HL-60 (cell line): ENCODE measurements at regions not wholly inside any gene's neighbourhood (a gene's known extent, or its start where the extent isn't known, plus 50 kb on each side); places are given as distances from the start of the nearest gene placed in this dataset.

Experiments
- GABPA ChIP-seq: IDR thresholded peaks from 2 replicates; pipeline ENCODE4 v1.6.1; 2012; ENCODE audit warnings: low read depth
- POLR2AphosphoS5 ChIP-seq: IDR thresholded peaks from 2 replicates; pipeline ENCODE4 v1.6.1; 2012; ENCODE audit warnings: low read depth
- REST ChIP-seq: IDR thresholded peaks from 2 replicates; pipeline ENCODE4 v1.6.1; 2012; ENCODE audit warnings: low read depth; ENCODE audit not compliant: insufficient replicate concordance
- SPI1 ChIP-seq: IDR thresholded peaks from 2 replicates; pipeline ENCODE4 v1.6.1; 2012; ENCODE audit warnings: low read depth, mild to moderate bottlenecking, borderline replicate concordance
- TF ChIP-seq, protein P1 (sequence below): IDR thresholded peaks from one replicate; pipeline ENCODE4 v1.5.1; 2011; ENCODE audit warnings: low read length, control low read depth, inconsistent platforms; ENCODE audit not compliant: insufficient read depth

GRCh38 chr15:39153716-39154115 is 427.2 kb upstream of the THBS1 start:
- TF ChIP-seq, protein P1, sequence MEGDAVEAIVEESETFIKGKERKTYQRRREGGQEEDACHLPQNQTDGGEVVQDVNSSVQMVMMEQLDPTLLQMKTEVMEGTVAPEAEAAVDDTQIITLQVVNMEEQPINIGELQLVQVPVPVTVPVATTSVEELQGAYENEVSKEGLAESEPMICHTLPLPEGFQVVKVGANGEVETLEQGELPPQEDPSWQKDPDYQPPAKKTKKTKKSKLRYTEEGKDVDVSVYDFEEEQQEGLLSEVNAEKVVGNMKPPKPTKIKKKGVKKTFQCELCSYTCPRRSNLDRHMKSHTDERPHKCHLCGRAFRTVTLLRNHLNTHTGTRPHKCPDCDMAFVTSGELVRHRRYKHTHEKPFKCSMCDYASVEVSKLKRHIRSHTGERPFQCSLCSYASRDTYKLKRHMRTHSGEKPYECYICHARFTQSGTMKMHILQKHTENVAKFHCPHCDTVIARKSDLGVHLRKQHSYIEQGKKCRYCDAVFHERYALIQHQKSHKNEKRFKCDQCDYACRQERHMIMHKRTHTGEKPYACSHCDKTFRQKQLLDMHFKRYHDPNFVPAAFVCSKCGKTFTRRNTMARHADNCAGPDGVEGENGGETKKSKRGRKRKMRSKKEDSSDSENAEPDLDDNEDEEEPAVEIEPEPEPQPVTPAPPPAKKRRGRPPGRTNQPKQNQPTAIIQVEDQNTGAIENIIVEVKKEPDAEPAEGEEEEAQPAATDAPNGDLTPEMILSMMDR, result no peak
- TF ChIP-seq GABPA (no peak), POLR2AphosphoS5 (no peak), REST (no peak), SPI1 (no peak)
